ENCODE measurements at regions not wholly inside any gene's neighbourhood (a gene's known extent, or its start where the extent isn't known, plus 50 kb on each side); places are given as distances from the start of the nearest gene placed in this dataset.

DNA sequence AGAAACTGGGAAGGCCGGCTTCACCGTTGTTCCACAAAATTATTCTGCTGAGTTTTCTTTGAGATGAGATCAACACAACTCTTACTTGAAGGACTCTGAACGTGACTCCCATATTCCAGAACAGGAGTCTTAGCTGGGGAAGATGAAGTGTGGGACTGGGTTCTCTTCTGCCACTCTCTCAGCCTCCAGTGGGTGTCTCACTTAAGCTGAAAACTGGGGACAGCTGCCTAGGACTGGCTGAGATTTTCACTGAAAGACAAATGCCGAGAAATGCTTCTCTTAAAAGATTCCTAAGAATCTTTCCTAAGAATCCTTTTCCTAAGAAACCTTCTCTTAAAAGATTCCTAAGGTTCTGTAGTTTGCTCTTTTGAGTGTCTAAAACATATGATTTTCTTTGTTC, 156.6 kb upstream of the LHCGR start:
- DNase-seq = no peak

DNA sequence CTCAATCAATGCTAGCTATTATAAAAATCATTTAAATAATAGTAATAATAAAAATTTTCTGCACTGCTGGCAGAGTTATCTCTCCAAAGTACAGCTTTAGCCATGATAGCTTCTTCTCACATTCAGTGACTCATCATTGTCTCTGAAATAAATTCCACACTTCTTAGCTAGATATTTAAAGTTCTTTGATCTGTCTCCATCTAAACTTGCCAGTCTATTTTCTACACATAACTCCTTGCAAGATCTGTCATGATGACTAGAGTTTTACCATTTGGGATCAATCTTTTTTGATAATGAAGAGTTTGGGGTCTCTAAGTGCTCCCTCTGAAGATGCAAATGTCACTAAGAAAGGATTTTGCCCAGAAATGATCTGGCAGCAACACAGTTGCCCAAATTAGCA, 155.4 kb upstream of the LHCGR start:
- no peak for DNase-seq

DNA sequence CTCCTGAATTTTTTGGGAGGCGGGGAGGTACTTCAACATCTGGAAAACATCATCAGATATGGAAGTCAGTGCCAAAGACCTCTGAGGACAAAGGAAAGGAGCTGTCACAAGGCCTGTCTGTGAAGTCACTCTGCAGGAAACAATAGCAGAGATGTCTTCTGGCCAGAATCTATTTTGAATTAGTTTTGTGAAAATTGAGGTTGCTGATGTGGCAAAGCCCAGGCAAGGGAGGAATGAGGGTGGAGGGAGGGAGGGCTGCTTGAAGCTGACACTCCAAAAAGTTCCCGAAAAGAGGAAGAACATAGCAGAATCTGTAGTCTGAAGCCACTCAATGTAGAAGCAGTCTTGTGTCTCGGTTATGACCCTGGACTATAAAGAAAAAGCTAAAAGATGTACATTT, 151.1 kb upstream of the LHCGR start:
- DNase-seq = no peak

DNA sequence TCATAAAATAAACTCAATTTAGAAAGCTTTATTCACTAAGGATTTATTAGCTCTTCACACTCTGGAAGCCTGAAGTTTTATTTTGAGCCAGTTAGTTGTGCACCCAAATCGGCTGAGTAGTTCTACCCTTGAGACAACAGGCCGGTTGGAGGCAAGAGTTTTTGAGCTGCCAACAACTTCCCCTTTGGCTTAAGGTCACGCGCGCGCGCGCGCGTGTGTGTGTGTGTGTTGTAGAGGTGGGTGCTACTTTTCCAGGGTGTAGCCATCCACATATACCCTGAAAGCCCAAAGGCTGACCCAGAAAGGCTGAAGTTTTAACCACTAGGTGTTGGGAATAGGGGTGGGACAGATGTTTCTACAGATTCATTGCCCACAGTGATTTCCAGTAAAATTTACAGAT, 150.2 kb upstream of the LHCGR start:
- no peak for DNase-seq

DNA sequence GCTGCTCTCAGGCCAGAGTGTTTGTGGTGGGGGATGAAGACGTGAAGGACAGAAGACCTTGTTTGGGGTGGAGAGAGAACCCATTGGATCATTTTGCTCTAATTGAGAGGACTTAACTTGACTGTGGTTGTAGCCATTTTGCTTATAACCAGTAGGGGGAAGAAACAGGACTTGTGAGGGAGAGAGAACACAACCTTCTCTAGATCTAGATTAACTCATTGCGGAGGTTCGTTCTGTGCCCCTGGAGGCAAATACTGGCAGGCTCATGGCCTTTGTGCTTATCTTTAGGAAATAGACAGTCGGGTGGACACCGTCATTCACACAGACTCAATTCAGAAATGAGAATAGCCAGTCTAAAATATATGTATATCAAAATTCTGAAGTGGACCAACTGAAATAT, 147.0 kb upstream of the LHCGR start:
- DNase-seq = no peak

DNA sequence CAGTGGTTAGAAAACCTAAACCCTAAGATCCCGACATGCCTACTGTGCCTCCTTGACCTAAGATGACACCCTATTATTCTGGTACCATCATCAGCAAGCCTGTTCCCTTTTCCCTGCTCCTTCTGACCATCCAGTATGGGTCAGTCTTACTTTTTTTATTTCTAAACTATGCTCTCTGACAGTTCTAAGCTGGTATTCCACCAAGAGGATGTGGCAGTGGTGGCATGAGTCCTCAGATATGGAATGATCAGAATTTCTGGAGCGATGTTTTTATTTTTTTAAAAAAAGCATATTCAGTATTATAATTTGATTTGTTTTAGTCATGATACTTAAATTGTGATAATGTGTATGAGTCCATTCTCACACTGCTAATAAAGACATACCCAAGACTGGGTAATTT, 145.9 kb upstream of the LHCGR start:
- no peak for DNase-seq

DNA sequence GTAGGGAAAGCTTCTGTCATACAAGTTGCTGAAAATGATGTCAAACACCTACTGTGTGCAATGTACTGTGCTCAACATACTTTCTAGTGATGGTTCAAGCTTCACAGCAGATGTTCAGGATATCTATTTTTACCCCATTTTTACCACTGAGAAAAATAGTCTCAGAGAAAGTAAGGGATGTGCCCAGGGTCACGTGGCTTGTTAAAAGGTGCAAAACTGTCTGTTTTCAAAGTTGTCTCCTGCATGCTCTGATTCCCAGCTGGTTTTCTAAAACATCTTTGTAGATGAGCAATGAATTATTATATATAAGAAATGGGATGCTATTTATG, 145.5 kb upstream of the LHCGR start:
- DNase-seq = no peak

DNA sequence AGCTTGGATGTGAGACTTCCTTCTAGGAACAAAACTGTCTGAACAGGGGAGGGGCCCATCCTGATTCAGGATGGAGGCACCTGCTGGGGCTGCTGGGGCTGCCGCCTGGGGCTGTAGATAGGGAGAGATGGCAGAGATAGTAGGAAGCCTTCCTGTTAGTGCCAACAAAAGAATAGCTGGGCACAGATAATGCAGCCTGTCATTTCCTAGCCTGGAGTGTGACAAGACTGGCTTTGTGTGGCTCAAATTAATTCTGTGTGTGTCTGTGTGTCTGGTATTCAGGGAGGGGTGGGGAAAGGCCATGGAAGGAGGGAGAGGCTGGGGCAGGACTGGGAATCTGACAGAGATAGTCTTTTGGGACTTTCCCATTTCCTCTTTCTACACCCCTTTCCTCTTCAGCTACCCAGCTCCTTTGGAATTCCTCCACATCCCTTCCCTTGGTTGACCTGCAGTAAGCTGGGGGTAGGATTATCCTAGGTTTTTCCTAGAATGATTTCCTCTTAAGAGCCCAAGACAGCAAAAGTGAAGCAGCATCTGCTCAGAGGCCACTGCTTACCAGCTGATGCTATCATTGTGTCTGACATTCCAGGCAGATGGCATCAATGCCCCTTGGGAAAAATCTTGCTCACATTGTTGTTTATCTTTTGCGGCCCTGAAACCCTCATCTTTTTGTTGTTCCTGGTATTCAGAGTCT, 144.9 kb upstream of the LHCGR start:
- peak; percentile 21 for DNase-seq

DNA sequence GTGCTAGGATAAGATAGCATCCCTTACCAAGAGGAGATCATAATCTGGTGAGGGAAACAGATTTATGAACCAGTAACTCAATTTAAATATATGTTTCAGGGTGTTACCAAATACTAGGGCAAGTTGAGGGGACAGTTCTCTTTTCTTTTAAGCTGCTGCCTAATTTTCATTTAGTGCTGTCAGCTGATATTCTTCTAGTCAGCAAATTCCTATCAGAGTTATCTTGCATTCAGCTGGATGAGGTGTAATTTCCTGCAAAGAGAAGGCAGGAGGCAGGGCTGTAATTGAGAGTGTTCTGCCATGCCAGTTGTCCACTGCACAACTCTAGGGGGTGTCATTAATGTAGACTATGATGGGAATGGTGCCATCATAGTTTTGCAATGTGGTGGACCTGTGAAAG, 141.3 kb upstream of the LHCGR start:
- no peak for DNase-seq

DNA sequence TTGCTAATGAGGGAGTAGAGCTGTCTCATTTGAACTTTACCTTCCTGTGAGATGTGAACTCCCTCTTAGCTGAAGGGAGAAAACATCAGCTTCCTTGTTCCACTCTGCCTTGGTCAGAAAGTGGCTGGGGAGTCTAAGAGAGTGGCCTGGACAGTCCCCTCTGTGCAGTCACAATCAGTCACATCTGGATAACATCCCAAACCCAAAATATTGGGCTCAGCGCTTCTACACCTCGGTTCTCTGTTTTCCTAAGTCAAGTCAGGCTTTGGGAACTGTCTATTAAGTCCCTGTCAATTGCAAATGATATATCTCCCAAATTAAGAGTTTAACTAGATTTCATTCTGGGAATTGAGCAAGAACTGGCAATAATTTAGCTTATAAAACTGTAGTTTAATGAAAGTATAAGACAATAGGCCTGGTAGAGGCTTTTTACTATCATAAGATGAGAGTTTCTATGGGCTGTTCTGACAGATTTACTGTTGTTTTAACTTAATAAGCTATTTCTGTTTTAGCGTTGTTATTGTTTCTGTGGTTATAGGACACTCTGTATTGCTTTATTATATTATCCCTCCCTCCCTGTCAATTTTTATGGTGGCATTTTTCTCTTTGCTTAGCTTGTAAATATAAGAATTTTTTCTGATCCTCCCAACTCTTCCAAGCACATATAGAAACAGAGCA, 135.1 kb upstream of the LHCGR start:
- no peak for DNase-seq

DNA sequence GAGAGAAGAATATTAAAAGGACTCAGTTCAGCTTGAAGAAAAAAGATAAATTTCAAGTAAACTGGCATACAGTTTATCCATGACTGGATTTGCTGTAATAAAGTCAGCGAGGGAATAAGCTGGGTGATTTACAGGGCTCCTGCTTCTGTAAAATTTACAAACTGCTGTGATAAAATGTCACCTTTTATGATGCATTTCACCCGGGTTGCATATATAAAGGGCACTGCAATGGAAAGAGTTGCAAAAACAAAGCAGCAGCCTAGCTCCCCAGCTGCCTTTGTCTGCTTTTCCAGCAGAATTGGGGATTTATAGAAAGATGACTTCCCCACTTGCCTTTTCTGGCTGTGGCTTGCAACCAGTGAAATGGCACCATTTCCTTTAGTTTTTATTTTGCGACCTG, 132.5 kb upstream of the LHCGR start:
- no peak for DNase-seq

DNA sequence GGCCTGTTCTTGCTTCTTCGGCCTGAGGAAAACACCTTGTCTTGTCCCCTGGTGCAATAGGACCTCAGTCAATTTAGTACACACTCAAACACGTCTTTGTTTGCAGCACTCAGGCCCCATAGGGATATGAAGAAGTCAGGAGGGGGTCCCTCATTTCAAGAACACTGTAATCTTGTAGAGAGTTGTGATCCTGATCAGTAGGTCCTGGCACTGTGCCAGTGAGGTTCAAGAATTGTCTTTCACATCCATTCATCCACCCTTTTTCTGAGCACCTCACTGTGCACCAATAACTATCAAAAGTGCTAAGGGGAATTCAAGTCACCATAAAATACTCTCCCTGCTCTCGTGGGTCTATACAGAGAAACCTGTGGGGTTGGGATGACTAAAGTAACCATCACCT, 131.4 kb upstream of the LHCGR start:
- DNase-seq = no peak

DNA sequence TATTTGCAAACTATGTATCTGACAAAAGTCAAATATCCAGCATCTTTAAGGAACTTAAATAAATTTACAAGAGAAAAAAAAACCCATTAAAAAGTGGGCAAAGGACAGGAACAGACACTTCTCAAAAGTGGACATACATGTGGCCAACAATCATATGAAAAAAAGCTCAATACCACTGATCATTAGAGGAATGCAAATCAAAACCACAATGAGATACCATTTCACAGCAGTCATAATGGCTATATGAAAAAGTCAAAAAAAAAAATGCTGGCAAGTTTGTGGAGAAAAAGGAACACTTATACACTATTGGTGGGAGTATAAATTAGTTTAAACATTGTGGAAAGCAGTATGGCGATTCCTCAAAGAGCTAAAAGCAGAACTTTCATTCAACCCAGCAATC, 130.3 kb upstream of the LHCGR start:
- peak; percentile 36 for DNase-seq

DNA sequence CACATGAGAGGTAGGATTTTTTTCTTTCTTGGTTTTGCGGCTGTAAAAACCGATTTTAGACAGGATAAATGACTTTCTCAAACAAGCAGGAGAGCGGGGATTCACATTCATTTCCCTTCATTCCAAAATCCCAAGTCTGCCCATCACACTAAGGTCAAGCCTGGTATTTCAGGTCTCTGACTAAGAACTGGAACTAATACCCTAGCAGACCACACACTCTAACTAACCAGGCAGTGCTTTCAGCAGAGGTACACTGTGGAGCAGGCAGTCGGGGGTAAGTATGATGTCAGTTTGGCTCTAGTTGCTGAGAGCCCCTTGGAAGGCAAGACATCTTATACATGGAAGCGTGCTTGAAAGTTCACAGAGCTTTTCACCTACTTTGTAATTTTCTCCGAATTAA, 128.1 kb upstream of the LHCGR start:
- peak; percentile 13 for DNase-seq

DNA sequence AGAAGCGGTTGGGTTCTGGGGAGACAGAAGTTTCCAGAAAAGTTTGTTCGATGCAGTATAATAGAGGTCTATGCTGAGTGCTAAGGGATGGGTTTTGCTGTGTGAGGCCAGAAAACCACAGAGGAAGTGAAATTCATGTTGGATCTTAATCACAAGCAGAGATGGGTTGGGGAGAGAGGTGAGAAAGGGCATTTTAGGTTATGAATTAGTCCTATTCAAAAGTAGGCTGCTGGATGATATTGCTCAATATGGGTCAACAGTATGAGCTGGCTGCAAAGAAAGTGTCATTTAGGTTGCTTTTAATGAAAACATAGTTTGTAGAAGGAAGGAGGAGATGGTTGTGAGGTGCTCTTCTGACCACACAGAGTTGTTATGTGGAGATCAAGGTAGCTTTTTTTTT, 118.8 kb upstream of the LHCGR start:
- no peak for DNase-seq

DNA sequence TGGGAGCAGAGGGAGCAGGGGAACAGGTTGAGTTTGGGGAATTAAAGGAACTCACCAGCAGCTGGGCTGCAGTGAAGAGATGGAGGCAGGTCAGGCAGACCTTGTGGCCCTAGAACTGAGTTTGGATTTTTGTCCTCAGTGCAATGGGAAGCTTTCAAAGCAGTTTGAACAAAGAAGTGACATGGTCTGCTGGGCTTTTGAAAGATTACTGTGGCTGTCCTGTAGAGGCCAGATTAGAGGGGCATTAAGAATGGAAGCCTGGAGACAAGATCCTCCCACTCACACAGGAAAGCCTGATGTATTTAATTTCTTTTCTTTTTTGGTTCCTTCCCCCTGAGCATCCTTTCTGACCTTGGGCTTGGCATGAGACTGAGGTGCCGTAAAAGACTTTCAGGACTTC, 118.1 kb upstream of the LHCGR start:
- DNase-seq = no peak

DNA sequence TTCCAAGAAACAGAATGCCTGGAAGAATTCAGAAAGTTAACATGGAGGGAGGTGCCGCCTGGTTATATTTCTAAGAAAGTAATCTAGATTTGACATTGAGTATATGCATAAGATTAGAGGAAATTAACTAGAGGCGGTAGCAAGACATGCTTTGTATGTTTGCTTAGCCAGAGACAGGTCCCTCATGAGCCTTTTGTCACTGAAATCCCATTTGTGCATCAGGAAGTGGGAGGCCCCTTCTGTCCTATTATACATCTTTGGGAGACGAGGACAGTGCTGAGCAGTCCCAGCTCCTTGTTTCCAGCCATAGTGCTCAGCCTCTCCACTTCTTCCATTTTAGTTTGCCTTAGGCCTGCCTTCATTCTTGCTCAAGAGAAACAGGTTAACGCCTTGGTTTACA, 115.4 kb upstream of the LHCGR start:
- DNase-seq = no peak

DNA sequence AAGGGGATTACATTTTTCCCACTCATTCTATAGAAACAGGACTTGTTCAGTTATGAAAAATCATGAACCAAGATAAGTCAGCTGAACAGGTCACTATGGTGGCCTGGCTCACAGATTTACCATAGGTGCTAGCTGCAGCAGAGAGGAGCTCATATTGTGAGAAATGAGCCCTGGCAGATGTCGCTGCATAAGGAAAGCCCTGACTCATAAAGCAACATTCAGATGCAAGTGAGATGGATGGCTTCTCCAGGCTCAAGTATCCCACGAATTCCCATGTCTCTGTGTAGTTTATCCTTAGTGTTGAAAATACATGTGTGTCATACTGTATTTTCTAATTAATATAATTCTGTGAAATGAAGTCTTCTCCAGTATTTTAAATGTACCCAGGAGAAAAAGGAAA, 115.0 kb upstream of the LHCGR start:
- peak; percentile 11 for DNase-seq

DNA sequence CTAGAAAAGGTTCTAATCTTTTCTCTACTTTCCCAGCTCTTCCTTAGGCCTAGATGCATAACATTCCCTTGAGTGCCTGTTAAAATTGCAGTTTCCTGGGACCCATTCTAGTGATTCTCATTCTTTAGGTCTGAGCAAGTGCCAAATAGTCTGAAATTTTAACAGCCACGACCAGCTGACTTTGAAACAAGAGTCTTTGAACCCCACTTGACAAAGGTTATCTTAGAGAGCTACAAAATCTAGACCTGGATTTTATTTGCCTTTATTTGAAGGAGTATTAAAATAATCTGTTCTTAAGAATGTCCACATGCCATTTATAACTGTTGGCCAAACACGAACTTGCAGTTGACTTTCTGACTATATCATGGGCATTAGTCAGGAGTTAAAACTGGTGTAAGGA, 110.2 kb upstream of the LHCGR start:
- no peak for DNase-seq

DNA sequence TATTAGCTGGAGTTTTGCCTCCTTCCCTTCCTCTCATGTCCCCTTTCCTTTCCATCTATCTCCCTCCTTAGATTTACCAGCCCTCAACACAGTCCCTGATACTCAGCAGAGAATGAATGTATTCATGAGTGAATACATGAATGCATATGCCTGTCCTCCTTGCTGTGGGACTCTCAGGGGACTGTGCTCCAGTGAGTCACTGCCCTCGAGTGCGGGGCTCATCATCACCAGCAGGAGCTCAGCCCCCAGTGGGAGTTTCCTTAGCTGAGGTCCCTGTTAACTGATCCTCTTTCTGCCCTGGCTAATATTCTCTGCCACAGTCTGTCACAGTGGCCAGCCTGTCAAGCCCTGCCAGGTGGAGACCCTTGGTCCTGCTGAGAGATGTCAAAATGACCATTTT, 104.9 kb upstream of the LHCGR start:
- no peak for DNase-seq

DNA sequence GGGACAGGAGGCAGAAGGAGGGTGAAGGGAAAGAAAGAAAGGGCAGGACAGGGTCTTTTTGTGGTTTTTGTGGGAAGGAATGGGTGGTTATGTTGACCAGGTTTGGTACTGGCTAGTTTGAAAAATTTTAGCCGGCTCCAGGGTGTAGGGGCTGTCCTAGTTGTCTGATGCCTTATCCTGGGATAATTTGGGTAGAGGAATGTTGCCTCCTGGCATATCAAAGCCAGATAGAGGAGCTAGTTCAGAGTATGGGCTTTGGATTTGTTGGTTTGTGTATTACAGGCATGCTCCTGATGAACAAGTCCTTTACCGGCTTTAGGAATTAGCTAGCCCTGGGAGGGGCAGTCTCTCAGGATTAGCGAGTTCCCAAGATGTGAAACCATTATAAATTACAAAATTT, 101.1 kb upstream of the LHCGR start:
- DNase-seq = no peak

DNA sequence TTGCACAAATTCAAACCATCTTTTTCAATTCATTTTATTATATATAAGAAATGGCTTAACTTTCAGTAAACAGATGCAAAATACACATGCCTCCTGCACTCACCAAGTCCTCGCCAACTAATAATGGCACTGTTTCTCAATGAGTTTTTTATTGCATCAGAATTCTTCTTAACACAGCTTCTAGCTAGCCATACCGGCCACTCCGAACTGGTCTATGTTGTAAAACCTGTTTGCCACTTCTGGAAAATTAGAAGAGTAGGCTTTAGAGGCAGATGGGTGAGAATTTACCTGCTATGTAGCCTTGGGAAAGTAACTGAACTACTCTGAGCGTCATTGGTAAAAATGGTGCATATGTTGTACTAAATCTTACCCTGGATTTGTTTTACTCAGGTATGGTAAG, 100.6 kb upstream of the LHCGR start:
- DNase-seq = no peak

DNA sequence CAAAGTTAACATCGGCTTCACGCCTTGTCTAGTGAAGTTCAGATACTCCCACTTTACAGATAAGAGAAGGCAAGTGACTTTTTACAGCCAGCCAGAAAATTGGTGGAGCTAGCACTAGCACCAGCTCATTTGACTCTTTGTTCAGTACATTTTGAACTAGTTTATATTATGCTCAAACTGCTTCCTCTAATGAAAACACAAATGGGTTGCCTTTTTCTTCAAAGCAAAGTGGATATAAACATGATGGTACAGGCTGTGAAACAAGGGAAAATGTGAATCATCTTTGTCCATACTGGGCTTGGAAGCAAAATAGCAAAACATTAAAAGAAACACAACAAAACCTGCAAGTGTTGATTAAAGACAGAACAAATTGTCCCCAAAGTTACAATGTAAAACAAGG, 99.6 kb upstream of the LHCGR start:
- DNase-seq = no peak

DNA sequence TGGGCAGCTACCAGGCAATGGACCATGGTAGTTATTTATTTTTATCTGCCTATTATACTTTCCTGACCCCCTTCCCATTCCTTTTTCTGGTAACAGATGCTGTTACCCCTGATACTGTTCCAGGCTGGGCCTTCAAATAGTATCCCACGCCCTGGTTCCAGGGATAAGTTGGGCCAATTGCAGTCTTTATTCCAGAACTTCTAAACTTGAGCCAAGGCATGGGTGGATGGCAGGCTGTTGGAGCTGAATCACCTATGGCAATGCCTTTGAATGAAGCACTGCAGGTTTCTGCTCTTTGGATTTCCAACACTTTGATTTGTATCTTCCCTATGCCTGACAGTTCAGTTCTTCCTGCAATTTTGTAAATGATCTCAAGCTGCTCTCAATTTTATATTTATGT, 99.2 kb upstream of the LHCGR start:
- DNase-seq = no peak

DNA sequence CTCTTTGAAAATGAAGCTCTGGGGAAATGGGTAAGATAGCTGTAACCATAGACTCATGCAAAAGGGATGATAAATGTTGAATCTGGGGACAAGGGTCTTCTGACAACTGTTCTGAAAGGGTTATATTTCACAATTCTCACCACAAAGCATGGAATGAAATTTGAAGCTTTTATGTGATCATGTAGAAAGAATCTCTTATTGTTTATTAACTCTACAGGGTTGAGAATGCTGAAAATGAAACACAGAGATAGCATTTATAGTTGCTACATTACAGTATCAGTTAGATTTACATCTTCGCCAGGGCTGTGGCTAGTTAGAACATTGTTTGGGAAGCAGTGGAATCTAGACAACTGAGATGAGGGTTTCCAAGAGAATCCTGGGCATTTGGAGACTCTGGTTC, 97.4 kb upstream of the LHCGR start:
- peak; percentile 91 for DNase-seq
